Stimulated activated CD8-positive, alpha-beta memory T cell treated with anti-CD3 and anti-CD28 coated beads, Interleukin-4, amount 100 ng/mL, for 48 hours (primary cell): ENCODE measurements at regions not wholly inside any gene's neighbourhood (a gene's known extent, or its start where the extent isn't known, plus 50 kb on each side); places are given as distances from the start of the nearest gene placed in this dataset.
"Not testable (repeated sequence)": the region's sequence is repeated elsewhere in the genome, so short reads cannot be mapped to it uniquely, and the experiment has no call there.

ENCODE experiments used
- DNase-seq: peaks from one replicate; pipeline ENCODE4 v3.0.0-alpha.2; 2020

DNA sequence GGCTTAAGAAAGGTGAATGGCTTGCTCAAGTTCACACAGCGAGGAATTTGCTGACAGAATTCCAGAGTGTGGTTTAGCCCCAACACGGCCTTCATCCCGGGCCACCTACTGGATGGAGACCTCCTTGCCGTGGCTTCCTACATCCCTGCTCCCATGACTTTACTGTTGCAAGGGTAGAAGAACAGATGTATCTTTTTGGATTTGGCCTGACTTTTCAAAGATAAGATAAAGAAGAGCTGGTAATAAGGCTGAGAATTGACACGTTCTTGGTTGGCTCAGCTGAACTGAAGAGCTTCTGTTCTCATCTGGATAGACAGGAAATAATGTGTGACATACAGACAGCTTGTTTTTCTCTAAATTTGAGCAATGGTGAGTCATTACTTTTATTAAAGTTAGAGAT is 113.1 kb downstream of the KLF5 start:
- no peak for DNase-seq

DNA sequence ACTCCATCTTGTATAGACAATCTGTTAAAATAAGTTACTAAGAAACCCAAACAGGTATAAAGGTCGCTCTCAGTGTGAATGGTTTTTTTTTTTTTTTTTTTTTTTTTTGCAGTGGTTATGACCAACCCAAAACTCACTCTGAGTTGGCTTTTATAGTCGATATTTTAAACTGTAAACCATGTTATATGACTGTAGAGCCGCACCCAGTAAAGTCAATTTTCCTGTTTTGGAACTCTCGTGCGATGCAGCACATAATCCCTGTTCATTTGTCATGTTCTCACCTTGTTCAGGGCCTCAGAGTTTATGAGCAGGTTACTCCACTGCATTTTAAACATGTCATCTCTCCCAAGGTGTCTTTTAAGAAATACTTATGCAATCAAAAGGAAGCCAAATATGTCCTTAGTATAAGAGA is 112.5 kb downstream of the KLF5 start:
- DNase-seq, result no peak

- DNase-seq, result no peak
Observed at GRCh38 chr13:73169971-73170370, 111.2 kb downstream of the KLF5 start.

GRCh38 chr13:73168953-73169401 is 110.2 kb downstream of the KLF5 start:
- DNase-seq, result no peak

GRCh38 chr13:73168226-73168952 is 109.6 kb downstream of the KLF5 start:
- no peak for DNase-seq

DNA sequence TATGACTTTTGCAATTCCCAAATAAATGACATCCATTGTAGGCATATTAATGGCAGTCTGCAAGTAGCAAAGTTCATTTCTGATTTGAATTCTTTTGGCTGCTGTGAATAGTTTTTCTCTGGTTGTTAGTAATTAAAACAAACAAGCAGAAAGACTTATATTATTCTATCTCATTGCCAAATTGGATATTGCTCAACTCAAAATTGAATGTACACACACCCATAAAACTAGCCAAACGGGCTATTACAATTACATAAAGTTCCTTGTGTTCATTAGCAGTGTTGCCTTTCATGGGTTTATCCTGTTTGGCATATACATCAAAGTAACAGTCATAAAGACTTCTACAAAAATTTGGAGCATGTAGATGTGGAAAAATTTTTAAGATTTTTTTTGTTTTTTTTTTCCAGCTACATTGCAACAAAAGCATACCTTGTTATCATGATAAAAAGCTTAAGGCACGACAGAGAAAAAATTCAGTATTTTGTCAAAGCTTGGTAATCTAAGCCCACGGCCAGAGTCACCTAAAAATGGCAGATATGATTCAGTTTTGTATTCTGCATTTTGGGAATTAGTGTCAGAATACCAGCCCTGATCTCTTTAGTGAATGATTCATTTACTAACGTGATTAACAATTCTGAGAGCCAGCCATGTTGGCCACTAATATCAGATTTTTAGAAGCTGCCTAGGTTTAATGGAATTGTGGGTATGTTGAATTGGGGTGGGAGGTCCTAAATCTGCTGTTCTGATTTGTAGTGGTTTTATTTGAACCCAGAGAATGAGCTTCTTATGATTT is 108.4 kb downstream of the KLF5 start:
- no peak for DNase-seq

- no peak for DNase-seq
Observed at GRCh38 chr13:73166204-73166603, 107.4 kb downstream of the KLF5 start.

DNA sequence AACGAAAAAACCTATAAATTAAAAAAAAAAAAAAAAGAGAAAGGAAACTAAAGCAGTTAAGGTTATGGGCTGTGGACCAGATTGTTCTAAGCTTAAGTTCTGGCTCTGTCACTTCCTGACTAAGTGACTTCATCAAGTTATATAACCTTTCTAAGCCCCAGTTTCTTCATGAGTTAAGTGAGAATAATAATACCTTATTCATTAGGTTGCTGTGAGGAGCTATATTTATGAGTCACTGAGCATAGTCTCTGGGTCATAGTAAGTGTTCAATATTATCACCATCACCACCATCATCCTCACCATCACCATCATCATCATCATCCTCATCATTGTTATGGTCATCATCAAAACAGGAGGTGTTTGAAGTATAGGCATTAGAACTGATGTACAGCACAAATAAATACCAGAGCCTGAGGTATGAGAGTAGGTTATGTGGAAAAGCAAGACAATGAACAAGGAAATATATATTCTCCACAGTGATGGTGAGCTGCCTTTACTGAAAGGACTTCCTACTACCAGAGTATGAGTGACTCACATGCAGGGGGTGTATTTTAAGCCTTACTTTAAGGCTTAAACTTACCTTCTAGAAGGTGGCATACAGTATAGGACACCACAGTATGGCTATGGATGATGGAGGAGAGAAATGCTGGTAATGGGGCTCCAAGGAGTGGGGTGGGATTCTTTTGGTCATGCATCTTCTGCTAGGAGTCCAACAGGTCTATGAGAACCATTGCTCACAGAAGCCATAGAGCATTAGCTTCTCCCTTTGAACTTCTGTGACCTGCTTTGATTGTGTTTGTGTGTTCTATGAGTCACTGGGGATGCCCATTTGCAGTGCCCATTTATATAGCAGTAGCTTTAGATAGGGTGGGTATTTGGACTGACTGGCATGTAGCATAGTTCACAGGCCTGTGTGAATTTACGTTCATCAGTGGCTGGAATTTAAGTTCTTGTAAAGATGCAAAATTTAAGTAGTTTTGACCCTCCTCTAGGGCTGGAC is 104.4 kb downstream of the KLF5 start:
- no peak for DNase-seq

DNA sequence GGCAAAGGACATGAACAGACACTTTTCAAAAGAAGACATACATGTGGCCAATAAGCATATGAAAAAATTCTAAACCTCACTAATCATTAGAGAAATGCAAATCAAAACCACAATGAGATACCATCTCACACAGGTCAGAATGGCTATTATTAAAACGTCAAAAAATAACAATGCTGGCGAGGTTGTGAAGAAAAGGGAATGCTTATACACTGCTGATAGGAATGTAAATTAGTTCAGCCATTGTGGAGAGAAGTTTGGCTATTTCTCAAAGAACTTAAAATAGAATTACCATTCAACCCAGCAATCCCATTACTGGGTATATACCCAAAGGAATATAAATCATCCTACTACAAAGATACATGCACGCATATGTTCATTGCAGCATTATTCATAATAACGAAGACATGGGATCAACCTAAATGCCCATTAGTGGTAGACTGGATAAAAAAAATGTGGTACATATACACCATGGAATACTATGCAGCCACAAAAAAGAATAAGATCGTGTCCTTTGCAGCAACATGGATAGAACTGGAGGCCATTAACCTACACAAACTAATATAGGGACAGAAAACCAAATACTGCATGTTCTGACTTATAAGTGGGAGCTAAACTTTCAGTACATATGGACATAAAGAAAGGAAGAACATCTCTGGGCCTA is 101.7 kb downstream of the KLF5 start:
- not testable (repeated sequence) for DNase-seq

- no peak for DNase-seq
Observed at GRCh38 chr13:73158851-73159250, 100.0 kb downstream of the KLF5 start.

- no peak for DNase-seq
Observed at GRCh38 chr13:73157031-73157430, 98.2 kb downstream of the KLF5 start.

DNA sequence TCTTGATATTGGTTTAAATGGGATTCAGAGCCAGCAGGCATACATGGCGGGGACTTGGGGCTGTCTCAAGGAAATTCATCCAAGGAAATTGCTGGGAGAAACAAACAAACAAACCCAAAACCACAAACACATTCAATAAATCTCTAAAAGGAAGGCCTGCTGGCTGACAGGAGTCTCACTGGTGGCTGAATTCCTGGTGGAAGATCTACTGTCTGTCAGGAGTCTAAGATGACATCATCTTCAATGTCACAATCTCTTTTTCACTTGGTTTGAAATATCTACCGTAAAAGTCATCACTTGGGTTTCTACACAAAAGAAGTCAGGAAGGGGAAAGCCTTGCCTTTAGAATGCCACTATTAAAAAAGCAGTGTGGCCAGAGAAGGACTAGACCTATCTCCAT is 87.9 kb downstream of the KLF5 start:
- DNase-seq, result no peak

DNA sequence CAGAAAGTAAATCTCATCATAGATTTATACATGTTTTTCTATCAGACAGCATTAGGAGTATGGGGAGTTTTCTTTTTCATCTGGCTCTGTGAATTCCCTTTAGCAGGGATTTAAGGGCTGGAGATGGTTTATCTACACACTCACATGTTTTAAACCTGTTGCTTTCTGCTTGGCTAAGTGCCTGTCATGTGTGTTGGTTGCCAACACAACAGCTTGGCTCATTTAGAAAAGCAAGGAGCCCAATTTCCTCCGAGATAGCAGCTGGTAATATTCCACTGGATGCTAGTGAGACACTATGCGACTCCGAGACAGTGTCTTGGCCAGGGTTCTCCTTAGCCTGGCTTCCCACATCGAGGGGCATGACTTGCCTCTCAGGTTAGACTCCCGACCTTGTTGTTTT is 83.3 kb downstream of the KLF5 start:
- no peak for DNase-seq

- no peak for DNase-seq
Observed at GRCh38 chr13:73141292-73141771, 82.5 kb downstream of the KLF5 start.

GRCh38 chr13:73140801-73141200 is 82.0 kb downstream of the KLF5 start:
- no peak for DNase-seq

GRCh38 chr13:73138638-73139491 is 80.1 kb downstream of the KLF5 start:
- DNase-seq, result no peak

GRCh38 chr13:73138276-73138637 is 79.5 kb downstream of the KLF5 start:
- DNase-seq, result no peak

DNA sequence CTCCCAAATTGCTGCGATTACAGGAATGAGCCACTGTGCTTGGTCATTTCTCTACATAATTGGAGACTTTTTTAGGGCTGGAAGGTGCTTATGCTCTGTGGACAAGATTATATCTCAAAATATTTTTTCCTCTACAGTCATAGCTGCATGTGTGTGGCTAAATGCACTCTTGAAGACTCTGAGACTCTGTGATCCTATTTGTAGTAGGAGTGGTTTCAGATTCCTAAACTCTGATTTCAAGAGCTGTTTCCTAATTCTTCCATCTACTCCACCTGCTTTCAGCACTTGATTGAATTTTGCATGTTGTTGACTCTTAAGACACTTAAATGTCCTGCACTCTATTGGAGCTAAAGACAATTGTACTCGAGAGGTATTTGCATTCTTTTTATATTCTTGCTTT is 78.0 kb downstream of the KLF5 start:
- no peak for DNase-seq

- DNase-seq, result no peak
Observed at GRCh38 chr13:73133531-73133930, 74.7 kb downstream of the KLF5 start.

DNA sequence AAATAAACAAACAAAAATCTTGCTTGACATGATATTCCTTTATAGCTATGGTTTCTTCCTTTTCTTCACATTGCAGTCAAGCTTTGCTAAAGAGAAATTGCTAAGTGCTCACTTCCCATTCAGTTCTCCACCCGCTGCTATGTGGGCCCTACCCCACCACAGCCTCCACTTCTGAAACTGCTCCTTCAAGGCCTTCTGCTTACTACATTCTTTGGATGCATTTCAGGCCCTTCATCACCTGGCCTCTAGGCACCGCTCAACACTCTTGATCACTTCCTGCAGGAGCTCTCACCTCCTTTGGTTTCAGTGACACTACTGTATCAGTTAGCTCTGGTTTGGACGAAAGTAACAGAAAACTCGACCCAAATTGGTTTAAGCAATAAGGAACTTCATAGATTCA is 72.4 kb downstream of the KLF5 start:
- no peak for DNase-seq

- no peak for DNase-seq
Observed at GRCh38 chr13:73129023-73129422, 70.2 kb downstream of the KLF5 start.
